ENCODE measurements at regions not wholly inside any gene's neighbourhood (a gene's known extent, or its start where the extent isn't known, plus 50 kb on each side); places are given as distances from the start of the nearest gene placed in this dataset.

- no peak overlapping the region for H3K4me3 ChIP-seq (ENCODE audit: low read length)
- no peaks in the 10 kb centered on the region for H3K9me2 ChIP-seq (ENCODE audit: insufficient read depth, low read length)
- H3K9me3 ChIP-seq (ENCODE audit: low read length), result no peaks in the 10 kb centered on the region
- no peaks in the 10 kb centered on the region for H3K36me3 ChIP-seq (ENCODE audit: insufficient read depth, low read length)
- H2AFZ ChIP-seq (ENCODE audit: low read depth, low read length), result no peak overlapping the region
- TF ChIP-seq SMC3 (conservative IDR thresholded peaks at IDR 0.05; ENCODE audit: poor library complexity) (no peak), EZH2 (IDR thresholded peaks at IDR 0.05; ENCODE audit: borderline replicate concordance, insufficient read depth, low read length, poor library complexity, severe bottlenecking) (no peak), POLR2AphosphoS5 (IDR thresholded peaks at IDR 0.05) (no peak), RAD21 (conservative IDR thresholded peaks at IDR 0.05) (no peak), TAF1 (IDR thresholded peaks at IDR 0.05; ENCODE audit: low read depth) (no peak), EP300 (conservative IDR thresholded peaks at IDR 0.05; ENCODE audit: poor library complexity, severe bottlenecking) (no peak)
- TF ChIP-seq, protein P1, sequence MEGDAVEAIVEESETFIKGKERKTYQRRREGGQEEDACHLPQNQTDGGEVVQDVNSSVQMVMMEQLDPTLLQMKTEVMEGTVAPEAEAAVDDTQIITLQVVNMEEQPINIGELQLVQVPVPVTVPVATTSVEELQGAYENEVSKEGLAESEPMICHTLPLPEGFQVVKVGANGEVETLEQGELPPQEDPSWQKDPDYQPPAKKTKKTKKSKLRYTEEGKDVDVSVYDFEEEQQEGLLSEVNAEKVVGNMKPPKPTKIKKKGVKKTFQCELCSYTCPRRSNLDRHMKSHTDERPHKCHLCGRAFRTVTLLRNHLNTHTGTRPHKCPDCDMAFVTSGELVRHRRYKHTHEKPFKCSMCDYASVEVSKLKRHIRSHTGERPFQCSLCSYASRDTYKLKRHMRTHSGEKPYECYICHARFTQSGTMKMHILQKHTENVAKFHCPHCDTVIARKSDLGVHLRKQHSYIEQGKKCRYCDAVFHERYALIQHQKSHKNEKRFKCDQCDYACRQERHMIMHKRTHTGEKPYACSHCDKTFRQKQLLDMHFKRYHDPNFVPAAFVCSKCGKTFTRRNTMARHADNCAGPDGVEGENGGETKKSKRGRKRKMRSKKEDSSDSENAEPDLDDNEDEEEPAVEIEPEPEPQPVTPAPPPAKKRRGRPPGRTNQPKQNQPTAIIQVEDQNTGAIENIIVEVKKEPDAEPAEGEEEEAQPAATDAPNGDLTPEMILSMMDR (IDR thresholded peaks at IDR 0.05; ENCODE audit: poor library complexity, severe bottlenecking), result no peak
- TF ChIP-seq, protein P2, sequence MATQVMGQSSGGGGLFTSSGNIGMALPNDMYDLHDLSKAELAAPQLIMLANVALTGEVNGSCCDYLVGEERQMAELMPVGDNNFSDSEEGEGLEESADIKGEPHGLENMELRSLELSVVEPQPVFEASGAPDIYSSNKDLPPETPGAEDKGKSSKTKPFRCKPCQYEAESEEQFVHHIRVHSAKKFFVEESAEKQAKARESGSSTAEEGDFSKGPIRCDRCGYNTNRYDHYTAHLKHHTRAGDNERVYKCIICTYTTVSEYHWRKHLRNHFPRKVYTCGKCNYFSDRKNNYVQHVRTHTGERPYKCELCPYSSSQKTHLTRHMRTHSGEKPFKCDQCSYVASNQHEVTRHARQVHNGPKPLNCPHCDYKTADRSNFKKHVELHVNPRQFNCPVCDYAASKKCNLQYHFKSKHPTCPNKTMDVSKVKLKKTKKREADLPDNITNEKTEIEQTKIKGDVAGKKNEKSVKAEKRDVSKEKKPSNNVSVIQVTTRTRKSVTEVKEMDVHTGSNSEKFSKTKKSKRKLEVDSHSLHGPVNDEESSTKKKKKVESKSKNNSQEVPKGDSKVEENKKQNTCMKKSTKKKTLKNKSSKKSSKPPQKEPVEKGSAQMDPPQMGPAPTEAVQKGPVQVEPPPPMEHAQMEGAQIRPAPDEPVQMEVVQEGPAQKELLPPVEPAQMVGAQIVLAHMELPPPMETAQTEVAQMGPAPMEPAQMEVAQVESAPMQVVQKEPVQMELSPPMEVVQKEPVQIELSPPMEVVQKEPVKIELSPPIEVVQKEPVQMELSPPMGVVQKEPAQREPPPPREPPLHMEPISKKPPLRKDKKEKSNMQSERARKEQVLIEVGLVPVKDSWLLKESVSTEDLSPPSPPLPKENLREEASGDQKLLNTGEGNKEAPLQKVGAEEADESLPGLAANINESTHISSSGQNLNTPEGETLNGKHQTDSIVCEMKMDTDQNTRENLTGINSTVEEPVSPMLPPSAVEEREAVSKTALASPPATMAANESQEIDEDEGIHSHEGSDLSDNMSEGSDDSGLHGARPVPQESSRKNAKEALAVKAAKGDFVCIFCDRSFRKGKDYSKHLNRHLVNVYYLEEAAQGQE (IDR thresholded peaks at IDR 0.05; ENCODE audit: borderline replicate concordance), result no peak
- H3K4me2 ChIP-seq (ENCODE audit: low read length), result no peak overlapping the region
- no peak overlapping the region for H3K27ac ChIP-seq (ENCODE audit: low read length)
- no peaks in the 10 kb centered on the region for H3K27me3 ChIP-seq (ENCODE audit: insufficient read depth, low read depth, low read length)
- H3K79me2 ChIP-seq (replicated peaks; ENCODE audit: insufficient read depth, low read length), result no peaks in the 10 kb centered on the region
- H3F3A ChIP-seq (ENCODE audit: insufficient read depth, low read length, poor library complexity, severe bottlenecking), result no peaks in the 10 kb centered on the region
- no peaks in the 10 kb centered on the region for H4K20me1 ChIP-seq (ENCODE audit: insufficient read depth)
- no peak overlapping the region for H3K9ac ChIP-seq (ENCODE audit: low read length)
These were observed 84.5 kb upstream of the RNF32 start for GRCh38 chr7:156556083-156556482.

GRCh38 chr7:156554488-156554887, 86.1 kb upstream of the RNF32 start:
- H3K27ac ChIP-seq (ENCODE audit: low read length), result no peak overlapping the region
- no peaks in the 10 kb centered on the region for H3K9me2 ChIP-seq (ENCODE audit: insufficient read depth, low read length)

More at GRCh38 chr7:156554488-156554887, 86.1 kb upstream of the RNF32 start:
- TF ChIP-seq TAF1 (IDR thresholded peaks at IDR 0.05; ENCODE audit: low read depth) (no peak), EZH2 (IDR thresholded peaks at IDR 0.05; ENCODE audit: borderline replicate concordance, insufficient read depth, low read length, poor library complexity, severe bottlenecking) (no peak), SMC3 (conservative IDR thresholded peaks at IDR 0.05; ENCODE audit: poor library complexity) (no peak), MXI1 (conservative IDR thresholded peaks at IDR 0.05; ENCODE audit: poor library complexity, severe bottlenecking) (no peak), RAD21 (conservative IDR thresholded peaks at IDR 0.05) (no peak)
- TF ChIP-seq, protein P1 (IDR thresholded peaks at IDR 0.05; ENCODE audit: poor library complexity, severe bottlenecking), result no peak
- TF ChIP-seq, protein P2 (IDR thresholded peaks at IDR 0.05; ENCODE audit: borderline replicate concordance), result no peak
- Histone ChIP-seq H3K9ac (ENCODE audit: low read length) (no peak overlapping the region), H3K27me3 (ENCODE audit: insufficient read depth, low read depth, low read length) (no peaks in the 10 kb centered on the region), H3K4me2 (ENCODE audit: low read length) (no peak overlapping the region), H3K79me2 (replicated peaks; ENCODE audit: insufficient read depth, low read length) (no peaks in the 10 kb centered on the region), H2AFZ (ENCODE audit: low read depth, low read length) (no peak overlapping the region), H4K20me1 (ENCODE audit: insufficient read depth) (no peaks in the 10 kb centered on the region), H3F3A (ENCODE audit: insufficient read depth, low read length, poor library complexity, severe bottlenecking) (no peaks in the 10 kb centered on the region), H3K36me3 (ENCODE audit: insufficient read depth, low read length) (no peaks in the 10 kb centered on the region), H3K9me3 (ENCODE audit: low read length) (no peaks in the 10 kb centered on the region), H3K4me3 (ENCODE audit: low read length) (no peak overlapping the region)

Data from neural cell (in vitro differentiated cells).